Right cardiac atrium (tissue), 5 donors: ENCODE measurements at regions not wholly inside any gene's neighbourhood (a gene's known extent, or its start where the extent isn't known, plus 50 kb on each side); places are given as distances from the start of the nearest gene placed in this dataset.

Experiments used
- ATAC-seq, 2 donors: fragments of 200-7000 bp; cut with Tn5 transposase; one replicate each; pipeline versions ENCODE4 v1.8.0 to v1.9.1; 2020; ENCODE audit warnings: moderate library complexity in 2 of 2, mild to moderate bottlenecking in 1 of 2
- DNase-seq, 3 donors: peaks; one replicate each; pipeline ENCODE4 v3.0.0-alpha.2; 2020
- H3K27ac ChIP-seq: one replicate; pipeline ENCODE4 v1.5.1; 2013; ENCODE audit warnings: mild to moderate bottlenecking, low read length, control low read depth, moderate library complexity
- H3K27me3 ChIP-seq: one replicate; pipeline ENCODE4 v1.6.1; 2013; ENCODE audit not compliant: control insufficient read depth, insufficient read depth
- H3K4me1 ChIP-seq: one replicate; pipeline ENCODE4 v1.6.1; 2013; ENCODE audit warnings: low read length; ENCODE audit not compliant: control insufficient read depth, insufficient read depth
- H3K4me3 ChIP-seq: one replicate; pipeline ENCODE4 v1.5.1; 2013; ENCODE audit warnings: low read length, control low read depth
- H3K9me3 ChIP-seq: one replicate; pipeline ENCODE4 v1.6.1; 2013; ENCODE audit warnings: low read length; ENCODE audit not compliant: control insufficient read depth
- WGBS: extraction: QIAGEN DNeasy Blood & Tissue Kit; methylation state at CpG from one replicate; pipeline ENCODE4 v1.1.7; 2013; 5-methylcytosine and 5-hydroxymethylcytosine counted together
- intact Hi-C, 4 donors: fragments of 100-400 bp; cut with DNase I; formaldehyde crosslinking; loops; one replicate each; pipeline versions ENCODE4 v1.11.0 to v1.14.0; 2022 to 2023
- donor health status: healthy with polysubstance abuse.
- donor health status: DM: no; HTN: yes; CAD: no.
- donor health status: DM: no; HTN: no; CAD: no.
- donor health status: DM: no; HTN: yes; CAD: no; lungs with severe emphysema.
- donor health status: DM: yes; HTN: yes; CAD: no.

- ATAC-seq = no peak
- H3K27ac ChIP-seq = no peak overlapping the region
- DNase-seq = no peak
- intact Hi-C loops = no loop called here
- H3K9me3 ChIP-seq = no peaks in the 10 kb centered on the region
- no peaks in the 10 kb centered on the region for H3K27me3 ChIP-seq
- no peaks in the 10 kb centered on the region for H3K4me1 ChIP-seq
- WGBS = 55% methylated on average over 8 of the region's 8 CpGs
- no peak overlapping the region for H3K4me3 ChIP-seq
Observed at GRCh38 chr3:117473981-117474538, 764.5 kb downstream of the TUSC7 start.

DNA sequence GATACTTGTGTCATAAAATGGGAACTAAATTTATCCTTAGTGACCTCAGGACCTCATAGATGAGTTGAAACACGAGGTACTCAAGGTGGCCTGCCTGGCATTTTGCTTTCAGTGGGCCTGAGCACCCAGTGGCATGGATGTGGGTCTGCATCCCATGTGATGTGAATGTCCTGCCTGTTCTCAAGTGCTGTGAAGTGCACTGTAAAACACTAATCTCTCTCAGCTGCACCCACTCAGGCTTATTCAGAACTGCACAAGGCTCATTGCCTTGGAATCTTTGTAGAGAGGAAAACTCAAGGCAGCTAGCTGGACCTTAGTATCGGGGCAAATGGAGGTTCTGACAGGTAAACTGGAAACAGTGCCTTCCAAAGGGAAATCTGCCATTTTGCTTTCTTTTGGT lies 767.0 kb downstream of the TUSC7 start:
- intact Hi-C loops = no loop called here
- no peak overlapping the region for H3K4me3 ChIP-seq
- 67% methylated on average over 2 of the region's 2 CpGs for WGBS
- DNase-seq = no peak
- no peaks in the 10 kb centered on the region for H3K4me1 ChIP-seq
- ATAC-seq = no peak
- no peaks in the 10 kb centered on the region for H3K9me3 ChIP-seq
- H3K27me3 ChIP-seq = no peaks in the 10 kb centered on the region
- no peak overlapping the region for H3K27ac ChIP-seq

DNA sequence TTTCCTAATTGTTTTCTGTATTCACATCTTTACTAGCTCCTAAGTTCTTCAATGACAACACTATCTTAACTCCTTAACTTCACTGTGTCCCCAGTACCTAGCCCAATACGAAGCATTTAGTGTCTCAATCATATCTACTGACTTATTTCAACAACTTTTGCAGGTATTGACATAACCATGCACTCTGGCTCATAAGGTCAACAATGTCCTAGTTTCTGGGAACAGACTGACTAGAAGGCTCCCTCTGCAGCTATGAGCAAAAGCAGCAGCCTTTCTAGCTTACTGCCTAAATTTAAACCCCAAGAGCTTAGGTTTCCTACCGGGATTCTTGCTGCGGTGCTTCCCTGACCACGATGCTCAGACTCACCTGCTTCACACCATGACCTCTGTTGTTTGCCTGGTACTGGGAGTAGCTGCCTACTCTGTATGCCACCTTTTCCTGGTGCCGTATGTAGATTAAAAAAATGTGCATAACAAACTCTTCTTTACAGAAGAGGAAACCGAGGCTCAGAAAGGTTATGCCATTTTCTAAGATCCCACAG lies 767.7 kb downstream of the TUSC7 start:
- H3K27ac ChIP-seq = no peak overlapping the region
- H3K9me3 ChIP-seq = no peaks in the 10 kb centered on the region
- ATAC-seq = no peak
- WGBS = 76% methylated on average over 6 of the region's 6 CpGs
- H3K27me3 ChIP-seq = no peaks in the 10 kb centered on the region
- intact Hi-C loops = no loop called here
- no peak overlapping the region for H3K4me3 ChIP-seq
- H3K4me1 ChIP-seq = no peaks in the 10 kb centered on the region
- no peak for DNase-seq

- H3K4me3 ChIP-seq = no peak overlapping the region
- intact Hi-C loops = no loop called here
- H3K4me1 ChIP-seq = no peaks in the 10 kb centered on the region
- ATAC-seq (no peak), DNase-seq (no peak)
- H3K27ac ChIP-seq = no peak overlapping the region
- H3K9me3 ChIP-seq = no peaks in the 10 kb centered on the region
- 79% methylated on average over 2 of the region's 2 CpGs for WGBS
- H3K27me3 ChIP-seq = no peaks in the 10 kb centered on the region
Observed at GRCh38 chr3:117479095-117479494, 769.5 kb downstream of the TUSC7 start.

GRCh38 chr3:117480525-117480924 lies 770.9 kb downstream of the TUSC7 start:
- Histone ChIP-seq H3K27me3 (no peaks in the 10 kb centered on the region), H3K9me3 (no peaks in the 10 kb centered on the region)
- 57% methylated on average over 3 of the region's 3 CpGs for WGBS

DNA sequence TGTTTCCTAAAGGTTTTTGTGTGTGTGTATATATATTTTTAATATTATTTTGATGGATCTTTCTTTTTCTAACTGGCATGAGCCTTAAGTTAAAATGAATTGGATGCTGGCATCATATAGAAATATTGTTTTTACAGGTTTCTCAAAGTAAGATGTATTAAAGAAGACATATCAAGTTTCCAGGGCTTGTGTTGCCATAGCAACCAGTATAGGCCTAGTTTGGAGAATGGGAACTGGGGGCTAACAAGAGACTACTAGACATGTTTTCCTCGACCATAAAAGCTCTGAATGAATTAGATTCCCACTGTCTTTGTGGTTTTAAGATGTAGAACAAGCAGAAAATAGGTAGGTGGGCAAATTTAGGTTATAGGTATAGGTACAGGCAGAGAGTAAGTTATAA lies 771.4 kb downstream of the TUSC7 start:
- Histone ChIP-seq H3K9me3 (no peaks in the 10 kb centered on the region), H3K27ac (no peak overlapping the region), H3K4me1 (no peaks in the 10 kb centered on the region), H3K4me3 (no peak overlapping the region), H3K27me3 (no peaks in the 10 kb centered on the region)
- 77% methylated on average over 1 of the region's 1 CpG for WGBS
- intact Hi-C loops = no loop called here
- DNase-seq (no peak), ATAC-seq (no peak)

More at GRCh38 chr3:117480525-117480924, 770.9 kb downstream of the TUSC7 start:
- DNase-seq (no peak), ATAC-seq (no peak)
- H3K4me1 ChIP-seq = no peaks in the 10 kb centered on the region
- H3K4me3 ChIP-seq = no peak overlapping the region
- intact Hi-C loops = no loop called here
- no peak overlapping the region for H3K27ac ChIP-seq

GRCh38 chr3:117483839-117484238 lies 774.3 kb downstream of the TUSC7 start:
- WGBS = 93% methylated on average over 4 of the region's 4 CpGs
- no peak overlapping the region for H3K4me3 ChIP-seq
- no peak for DNase-seq
- no peaks in the 10 kb centered on the region for H3K27me3 ChIP-seq
- no peaks in the 10 kb centered on the region for H3K9me3 ChIP-seq
- no peak for ATAC-seq
- H3K4me1 ChIP-seq = no peaks in the 10 kb centered on the region
- intact Hi-C loops = no loop called here
- H3K27ac ChIP-seq = no peak overlapping the region

DNA sequence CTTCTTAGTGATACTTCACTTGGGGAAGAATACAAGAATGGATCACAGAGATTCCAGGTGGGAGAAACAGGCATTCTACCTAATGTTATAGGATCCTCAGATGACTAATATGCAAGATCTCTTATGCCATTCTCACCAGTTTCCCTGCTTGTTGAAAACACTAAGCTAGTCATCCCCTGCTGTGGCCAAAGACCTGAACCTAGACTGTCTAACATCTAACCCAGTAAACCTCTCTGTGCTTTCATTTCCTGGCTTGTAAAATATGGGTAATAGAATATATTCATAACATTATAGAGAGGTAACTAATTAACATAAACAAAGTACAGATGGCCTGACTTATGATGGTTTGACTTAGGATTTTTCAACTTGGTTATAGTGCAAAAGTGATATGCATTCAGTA lies 776.3 kb downstream of the TUSC7 start:
- DNase-seq (no peak), ATAC-seq (no peak)
- H3K4me3 ChIP-seq = no peak overlapping the region
- no peak overlapping the region for H3K27ac ChIP-seq
- no peaks in the 10 kb centered on the region for H3K4me1 ChIP-seq
- no peaks in the 10 kb centered on the region for H3K9me3 ChIP-seq
- intact Hi-C loops = no loop called here
- no peaks in the 10 kb centered on the region for H3K27me3 ChIP-seq

DNA sequence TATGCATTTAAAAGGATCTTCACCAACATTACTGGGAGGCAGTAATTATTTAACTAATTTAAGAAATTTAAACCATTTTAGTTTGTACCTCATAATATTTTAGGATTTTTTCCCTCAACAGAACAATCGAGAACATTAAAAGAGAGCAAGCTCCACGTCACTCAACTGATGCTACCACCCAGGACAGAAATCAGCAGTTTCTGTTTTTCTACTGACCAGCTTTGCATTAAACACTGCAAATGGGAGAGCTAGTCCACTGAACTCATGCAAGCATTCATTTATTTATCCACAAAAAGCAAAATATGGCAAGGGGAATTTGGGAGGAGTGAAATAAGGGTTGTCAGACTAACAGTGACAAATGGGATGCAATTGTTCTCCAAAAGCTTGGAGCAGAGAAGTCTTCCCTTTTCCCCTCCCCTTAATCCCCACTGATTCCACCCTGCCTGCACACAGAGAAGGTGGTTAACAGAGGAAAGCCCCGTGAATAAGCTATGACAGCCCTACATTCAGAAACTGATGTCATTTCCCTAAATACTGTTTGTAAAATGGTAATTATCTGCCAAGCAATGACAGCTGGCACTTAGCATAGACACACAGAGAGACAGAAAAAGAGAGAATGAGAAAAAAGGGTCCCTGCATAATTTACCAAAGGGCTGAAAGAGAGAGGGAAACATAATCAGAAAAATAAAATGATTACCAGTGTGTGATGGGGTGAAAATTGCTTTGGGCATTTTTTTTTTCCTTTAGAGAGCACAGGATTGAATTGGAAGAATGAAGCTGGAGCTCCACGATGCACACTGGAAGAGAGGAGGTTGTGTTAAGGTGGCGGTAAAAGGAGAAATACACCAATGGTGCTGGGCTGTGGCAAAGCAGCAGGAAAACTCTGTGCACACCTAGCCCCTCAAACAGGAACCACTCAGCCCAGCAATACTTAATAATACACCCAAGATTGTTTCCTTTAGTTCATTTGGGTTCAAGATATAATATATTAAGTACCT lies 777.4 kb downstream of the TUSC7 start:
- ATAC-seq (no peak), DNase-seq (no peak)
- no peak overlapping the region for H3K4me3 ChIP-seq
- H3K27ac ChIP-seq = no peak overlapping the region
- H3K27me3 ChIP-seq = no peaks in the 10 kb centered on the region
- no peaks in the 10 kb centered on the region for H3K4me1 ChIP-seq
- intact Hi-C loops = no loop called here
- WGBS = 66% methylated on average over 5 of the region's 5 CpGs
- no peaks in the 10 kb centered on the region for H3K9me3 ChIP-seq

GRCh38 chr3:117488983-117489382 lies 779.4 kb downstream of the TUSC7 start:
- Histone ChIP-seq H3K4me3 (no peak overlapping the region), H3K27ac (no peak overlapping the region), H3K9me3 (no peaks in the 10 kb centered on the region), H3K4me1 (no peaks in the 10 kb centered on the region), H3K27me3 (no peaks in the 10 kb centered on the region)
- ATAC-seq = no peak
- WGBS = 86% methylated on average over 7 of the region's 7 CpGs
- intact Hi-C loops = no loop called here
- DNase-seq = no peak

DNA sequence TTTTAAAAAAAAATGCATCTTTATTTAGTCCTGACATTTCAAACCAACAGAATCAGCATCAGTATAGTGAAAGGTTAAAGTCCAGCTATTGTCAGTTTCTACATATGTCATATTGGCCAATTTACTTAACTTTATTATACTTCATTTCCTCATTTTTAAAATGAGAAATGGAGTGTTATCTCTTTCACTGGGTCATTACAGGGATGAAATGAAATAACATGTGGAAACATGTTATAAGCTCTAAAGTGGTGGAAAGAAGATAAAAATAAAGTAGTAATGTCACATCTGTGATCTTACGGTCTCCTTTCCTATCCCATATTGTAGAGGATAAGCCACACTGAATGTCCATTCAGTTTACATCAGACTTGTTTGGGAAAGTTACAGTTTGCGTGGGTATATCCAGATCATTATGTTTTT lies 780.1 kb downstream of the TUSC7 start:
- Histone ChIP-seq H3K4me1 (no peaks in the 10 kb centered on the region), H3K9me3 (no peaks in the 10 kb centered on the region), H3K27ac (no peak overlapping the region), H3K27me3 (no peaks in the 10 kb centered on the region), H3K4me3 (no peak overlapping the region)
- ATAC-seq (no peak), DNase-seq (no peak)
- intact Hi-C loops = no loop called here
- 93% methylated on average over 2 of the region's 2 CpGs for WGBS
